Tibial nerve (tissue), 4 donors: ENCODE measurements at regions not wholly inside any gene's neighbourhood (a gene's known extent, or its start where the extent isn't known, plus 50 kb on each side); places are given as distances from the start of the nearest gene placed in this dataset.

ENCODE experiments used
- DNase-seq, 2 donors: peaks; one replicate each; pipeline ENCODE4 v3.0.0-alpha.2; 2019; ENCODE audit warnings: low spot score in 2 of 2
- H3K27ac ChIP-seq, 4 donors: fragments of 200-600 bp; sonication (generic) in 3 of 4; one replicate each; pipeline ENCODE4 v1.5.1; 2017 to 2019; ENCODE audit warnings: mild to moderate bottlenecking in 1 of 4
- H3K27me3 ChIP-seq, 2 donors: fragments of 200-600 bp; sonication (generic) in 1 of 2; one replicate each; pipeline versions ENCODE4 v1.5.1 to v1.6.0; 2017 to 2019
- H3K36me3 ChIP-seq, 3 donors: fragments of 200-600 bp; sonication (generic); one replicate each; pipeline ENCODE4 v1.5.1; 2018 to 2019
- H3K4me1 ChIP-seq, 4 donors: fragments of 200-600 bp; sonication (generic) in 3 of 4; one replicate each; pipeline ENCODE4 v1.5.1; 2017 to 2019
- H3K4me3 ChIP-seq, 4 donors: fragments of 200-600 bp; sonication (generic) in 3 of 4; one replicate each; pipeline ENCODE4 v1.5.1; 2017 to 2019; ENCODE audit warnings: mild to moderate bottlenecking in 1 of 4, moderate library complexity in 1 of 4
- H3K9me3 ChIP-seq, 4 donors: fragments of 200-600 bp; sonication (generic) in 3 of 4; one replicate each; pipeline ENCODE4 v1.5.1; 2017 to 2019
- EP300 ChIP-seq, 2 donors: sonication (generic); formaldehyde crosslinking; IDR thresholded peaks; one replicate each; pipeline ENCODE4 v1.6.1; 2017; ENCODE audit warnings: antibody characterized with exemption in 2 of 2, mild to moderate bottlenecking in 1 of 2
- POLR2A ChIP-seq, 2 donors: fragments of 450-650 bp; IDR thresholded peaks; one replicate each; pipeline ENCODE4 v1.6.1; 2017; ENCODE audit warnings: antibody characterized with exemption in 2 of 2, mild to moderate bottlenecking in 2 of 2, moderate library complexity in 2 of 2
- WGBS, 2 donors: methylation state at CpG; one replicate each; pipeline ENCODE4 v1.1.5; 2018; 5-methylcytosine and 5-hydroxymethylcytosine counted together
- TF ChIP-seq, protein P1 (sequence below), 5 experiments: fragments of 200-600 bp in 3 of 5; fragments of 450-650 bp in 2 of 5; sonication (generic) in 3 of 5; IDR thresholded peaks; one replicate each; pipeline ENCODE4 v1.5.1; 2016 to 2019; ENCODE audit warnings: antibody characterized with exemption in 5 of 5, mild to moderate bottlenecking in 3 of 5, moderate library complexity in 2 of 5

DNA sequence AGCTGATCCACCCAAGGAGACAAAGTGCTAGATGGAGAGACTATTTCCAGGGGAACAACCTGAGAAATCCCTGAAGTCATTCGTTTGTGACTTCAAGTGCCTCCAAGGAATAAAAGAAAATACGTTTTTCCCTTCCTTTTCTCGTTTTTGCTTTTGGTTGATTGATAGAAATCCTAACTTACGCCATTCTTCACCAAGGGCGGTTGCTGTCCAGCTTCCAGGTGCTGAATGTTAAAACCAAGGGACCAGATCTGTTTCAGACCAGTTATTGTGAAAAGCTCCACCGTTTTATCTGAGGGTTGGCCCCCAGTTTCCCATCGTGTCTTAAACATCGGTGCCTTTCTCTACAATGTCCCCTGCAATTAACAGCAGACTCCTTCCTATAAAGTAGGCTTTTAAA, 600.7 kb upstream of the SGCD start:
- no peaks in the 10 kb centered on the region for H3K9me3 ChIP-seq
- peak in 1 of 2 donors; percentile 14 for DNase-seq
- H3K27ac ChIP-seq, result no peak overlapping the region
- H3K4me1 ChIP-seq, result peaks cover 0 to 27% (median 2%) of the 10 kb centered on the region in 4 donors
- TF ChIP-seq EP300 (IDR thresholded peaks at IDR 0.05) (no peak), POLR2A (IDR thresholded peaks at IDR 0.05) (no peak)
- TF ChIP-seq, protein P1, sequence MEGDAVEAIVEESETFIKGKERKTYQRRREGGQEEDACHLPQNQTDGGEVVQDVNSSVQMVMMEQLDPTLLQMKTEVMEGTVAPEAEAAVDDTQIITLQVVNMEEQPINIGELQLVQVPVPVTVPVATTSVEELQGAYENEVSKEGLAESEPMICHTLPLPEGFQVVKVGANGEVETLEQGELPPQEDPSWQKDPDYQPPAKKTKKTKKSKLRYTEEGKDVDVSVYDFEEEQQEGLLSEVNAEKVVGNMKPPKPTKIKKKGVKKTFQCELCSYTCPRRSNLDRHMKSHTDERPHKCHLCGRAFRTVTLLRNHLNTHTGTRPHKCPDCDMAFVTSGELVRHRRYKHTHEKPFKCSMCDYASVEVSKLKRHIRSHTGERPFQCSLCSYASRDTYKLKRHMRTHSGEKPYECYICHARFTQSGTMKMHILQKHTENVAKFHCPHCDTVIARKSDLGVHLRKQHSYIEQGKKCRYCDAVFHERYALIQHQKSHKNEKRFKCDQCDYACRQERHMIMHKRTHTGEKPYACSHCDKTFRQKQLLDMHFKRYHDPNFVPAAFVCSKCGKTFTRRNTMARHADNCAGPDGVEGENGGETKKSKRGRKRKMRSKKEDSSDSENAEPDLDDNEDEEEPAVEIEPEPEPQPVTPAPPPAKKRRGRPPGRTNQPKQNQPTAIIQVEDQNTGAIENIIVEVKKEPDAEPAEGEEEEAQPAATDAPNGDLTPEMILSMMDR (IDR thresholded peaks at IDR 0.05), result no peak
- H3K27me3 ChIP-seq, result peaks cover 0 to 43% of the 10 kb centered on the region in 2 donors
- 5 to 8% methylated on average over 8 of the region's 8 CpGs for WGBS, 2 donors
- no peaks in the 10 kb centered on the region for H3K36me3 ChIP-seq
- H3K4me3 ChIP-seq, result no peak overlapping the region

DNA sequence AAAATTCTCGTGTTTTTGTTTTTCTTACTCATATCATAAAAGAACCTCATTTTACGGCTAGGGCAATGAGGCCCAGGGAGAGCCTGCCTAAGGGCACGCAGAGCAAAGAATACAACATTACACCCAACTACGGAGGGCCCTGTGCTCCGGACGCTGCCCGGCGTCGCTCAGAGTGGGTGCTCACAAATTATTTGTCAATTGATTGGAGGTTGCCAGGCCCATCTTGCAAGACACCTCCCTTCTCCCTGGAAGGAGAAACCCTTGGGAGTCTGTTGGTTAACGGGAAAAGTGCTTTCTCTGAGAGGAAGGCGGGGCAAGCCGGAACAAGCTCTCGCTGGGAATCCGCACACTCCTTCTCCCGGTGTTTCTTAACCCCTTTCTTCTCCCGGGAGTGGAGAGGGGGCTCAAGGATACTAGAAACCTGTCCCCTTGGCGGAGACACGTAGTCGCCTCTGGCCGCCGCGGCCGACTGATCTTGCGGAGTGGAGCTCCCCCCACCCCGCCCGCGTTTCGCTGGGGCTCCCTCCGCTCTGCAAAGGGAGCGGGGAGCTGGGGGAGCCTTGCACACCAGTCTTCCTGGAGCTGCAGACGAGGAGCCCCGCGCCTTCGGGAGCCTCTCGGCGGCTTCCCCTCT, 599.3 kb upstream of the SGCD start:
- Histone ChIP-seq H3K4me3 (peak overlapping the region in 2 of 4 donors; percentile 27 to 47), H3K36me3 (no peaks in the 10 kb centered on the region), H3K9me3 (no peaks in the 10 kb centered on the region), H3K27ac (no peak overlapping the region), H3K4me1 (peaks cover 0 to 27% (median 2%) of the 10 kb centered on the region in 4 donors), H3K27me3 (peaks cover 0 to 43% of the 10 kb centered on the region in 2 donors)
- TF ChIP-seq EP300 (IDR thresholded peaks at IDR 0.05) (no peak), POLR2A (IDR thresholded peaks at IDR 0.05) (no peak)
- TF ChIP-seq, protein P1 (IDR thresholded peaks at IDR 0.05), result no peak
- DNase-seq, result no peak
- WGBS, 2 donors, result 2 to 5% methylated on average over 30 to 36 of the region's 36 CpGs

DNA sequence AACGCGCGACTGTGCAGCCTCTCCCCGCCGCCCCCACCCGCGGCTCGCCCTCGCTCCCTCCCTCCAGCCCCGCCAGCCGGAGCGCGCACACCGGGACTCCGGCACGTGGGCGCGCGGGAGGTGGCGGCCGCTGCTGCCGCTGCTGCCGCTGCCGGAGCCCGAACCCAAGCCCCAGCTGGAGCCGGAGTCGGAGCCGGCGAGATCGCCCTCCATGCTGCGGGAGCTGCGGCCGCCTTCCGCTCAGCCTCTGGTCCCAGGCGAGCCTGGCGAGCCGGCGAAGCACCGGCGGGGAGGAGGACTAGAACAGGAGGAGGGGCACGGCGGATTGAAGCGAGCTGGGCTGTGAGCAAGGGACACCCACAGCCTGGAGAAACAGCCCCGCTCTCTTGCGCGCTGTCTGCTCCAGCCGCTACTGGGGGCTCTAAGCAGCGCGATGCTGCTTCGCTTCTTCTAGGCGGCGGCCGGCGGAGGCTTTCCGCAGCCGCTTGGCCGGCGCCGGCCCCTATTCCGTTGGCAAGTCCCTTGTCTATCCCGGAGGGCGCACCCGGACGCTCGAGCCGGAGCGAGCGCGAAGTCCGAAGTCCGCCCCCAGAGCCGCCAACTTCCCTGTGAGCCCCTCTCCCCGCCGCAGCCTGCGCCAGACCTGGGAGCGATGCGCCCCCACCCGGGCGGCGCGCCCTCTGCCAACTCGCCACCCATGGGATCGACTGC, 598.7 kb upstream of the SGCD start:
- H3K4me1 ChIP-seq, result peaks cover 0 to 27% (median 2%) of the 10 kb centered on the region in 4 donors
- no peaks in the 10 kb centered on the region for H3K36me3 ChIP-seq
- H3K4me3 ChIP-seq, result peak overlapping the region in 3 of 4 donors; percentile 7 to 47 (median 27)
- TF ChIP-seq EP300 (IDR thresholded peaks at IDR 0.05), result no peak
- TF ChIP-seq POLR2A (IDR thresholded peaks at IDR 0.05), result no peak
- TF ChIP-seq, protein P1 (IDR thresholded peaks at IDR 0.05), result no peak
- peak in 1 of 2 donors; percentile 16 for DNase-seq
- no peak overlapping the region for H3K27ac ChIP-seq
- H3K9me3 ChIP-seq, result no peaks in the 10 kb centered on the region
- peaks cover 0 to 43% of the 10 kb centered on the region in 2 donors for H3K27me3 ChIP-seq
- 1 to 3% methylated on average over 25 to 30 of the region's 83 CpGs for WGBS, 2 donors

DNA sequence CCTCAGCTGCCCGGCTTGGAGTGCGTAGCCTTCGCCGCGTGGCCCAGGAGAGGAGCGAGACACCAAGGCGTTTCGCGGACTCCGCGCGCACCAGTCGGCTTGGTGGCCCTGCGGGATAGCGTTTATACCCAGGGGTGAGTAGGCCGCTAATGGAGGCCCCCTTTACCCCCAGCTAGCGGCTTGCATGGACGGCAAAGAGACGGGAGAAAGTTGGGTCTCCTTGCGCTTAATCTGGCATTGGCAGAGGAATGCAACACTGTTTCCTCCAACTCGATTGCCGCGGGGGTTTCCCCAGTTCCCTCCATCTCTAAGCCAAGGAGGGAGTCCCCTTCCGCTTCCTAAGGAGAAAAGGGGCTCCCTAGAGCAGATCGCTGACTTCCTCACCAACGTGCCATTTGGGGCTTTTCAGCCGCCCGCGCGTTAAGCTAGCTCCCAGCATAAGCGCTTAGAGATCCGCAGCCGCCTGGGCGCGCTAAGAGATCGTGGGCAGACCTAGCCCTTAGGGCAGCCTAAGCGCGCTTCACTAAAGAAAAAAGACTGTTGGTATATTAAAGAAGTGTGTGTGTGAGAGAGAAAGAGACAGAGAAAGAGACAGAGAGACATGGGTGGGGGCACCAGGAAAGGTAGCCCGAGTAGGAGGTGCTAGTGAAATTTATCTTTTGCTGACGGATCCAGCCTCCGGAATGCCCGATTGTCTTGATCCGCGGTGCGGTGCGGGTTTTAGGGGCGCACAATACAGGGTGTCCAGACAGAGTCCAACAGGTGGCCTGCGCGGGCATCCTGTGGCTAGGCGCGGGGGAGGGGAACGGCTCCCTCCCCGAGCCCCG, 597.9 kb upstream of the SGCD start:
- peak overlapping the region in 3 of 4 donors; percentile 7 to 47 (median 27) for H3K4me3 ChIP-seq
- no peak for DNase-seq
- peaks cover 0 to 43% of the 10 kb centered on the region in 2 donors for H3K27me3 ChIP-seq
- H3K36me3 ChIP-seq, result no peaks in the 10 kb centered on the region
- no peaks in the 10 kb centered on the region for H3K9me3 ChIP-seq
- H3K4me1 ChIP-seq, result peaks cover 0 to 27% (median 2%) of the 10 kb centered on the region in 4 donors
- WGBS, 2 donors, result 2 to 3% methylated on average over 38 to 44 of the region's 54 CpGs
- TF ChIP-seq, protein P1 (IDR thresholded peaks at IDR 0.05), result no peak
- TF ChIP-seq POLR2A (IDR thresholded peaks at IDR 0.05) (no peak), EP300 (IDR thresholded peaks at IDR 0.05) (no peak)
- no peak overlapping the region for H3K27ac ChIP-seq
